ENCODE measurements at regions not wholly inside any gene's neighbourhood (a gene's known extent, or its start where the extent isn't known, plus 50 kb on each side); places are given as distances from the start of the nearest gene placed in this dataset.

DNA sequence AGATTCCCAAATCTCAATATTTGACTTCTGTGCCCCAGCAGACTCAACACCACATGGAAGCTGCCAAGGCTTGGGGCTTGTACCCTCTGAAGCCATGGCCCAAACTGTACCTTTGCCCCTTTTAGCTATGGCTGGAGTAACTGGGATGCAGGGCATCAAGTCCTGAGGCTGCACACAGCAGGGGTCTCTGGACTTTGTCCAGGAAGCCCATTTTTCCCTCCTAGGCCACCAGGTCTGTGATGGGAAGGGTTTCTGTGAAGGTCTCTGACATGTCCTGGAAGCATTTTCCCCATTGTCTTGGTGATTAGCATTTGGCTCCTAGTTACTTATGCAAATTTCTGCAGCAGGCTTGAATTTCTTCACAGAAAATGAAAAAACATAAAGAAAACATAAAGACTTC, 762.3 kb downstream of the GALC start:
- DNase-seq (ENCODE audit: low read depth) = no peak
- H3K27ac Mint-ChIP-seq (ENCODE audit: unreplicated experiment) = no peak overlapping the region
- TF ChIP-seq CTCF (IDR thresholded peaks at IDR 0.05; ENCODE audit: insufficient read depth, low read depth, low read length) = no peak
- no peak for TF ChIP-seq EZH2 (IDR thresholded peaks at IDR 0.05; ENCODE audit: insufficient read depth, low read length)
- H3K4me3 Mint-ChIP-seq (ENCODE audit: unreplicated experiment) = no peak overlapping the region
- H3K9me3 Mint-ChIP-seq (ENCODE audit: unreplicated experiment) = no peaks in the 10 kb centered on the region
- H3K36me3 ChIP-seq (ENCODE audit: insufficient read depth, low read length) = no peaks in the 10 kb centered on the region
- no peak overlapping the region for H3K4me3 ChIP-seq (ENCODE audit: insufficient read depth, low read depth, low read length)
- no peak overlapping the region for H3K9ac ChIP-seq (ENCODE audit: low read length)
- H3K4me1 Mint-ChIP-seq (ENCODE audit: low read depth, unreplicated experiment) = peaks cover 5% of the 10 kb centered on the region
- no peaks in the 10 kb centered on the region for H3K36me3 Mint-ChIP-seq (ENCODE audit: low read depth, unreplicated experiment)
- no peaks in the 10 kb centered on the region for H3K4me1 ChIP-seq (ENCODE audit: insufficient read depth, low read length)
- H3K4me2 ChIP-seq (ENCODE audit: low read length) = no peak overlapping the region
- no peaks in the 10 kb centered on the region for H3K27me3 Mint-ChIP-seq (ENCODE audit: low read depth, unreplicated experiment)
- no peaks in the 10 kb centered on the region for H3K27me3 ChIP-seq (ENCODE audit: insufficient read depth, low read length)
- H2AFZ ChIP-seq (ENCODE audit: low read depth, low read length) = no peak overlapping the region
- H3K27ac ChIP-seq (ENCODE audit: low read depth, low read length) = no peak overlapping the region
- H3K9me3 ChIP-seq (ENCODE audit: insufficient read depth, low read depth, low read length) = peaks cover 3% of the 10 kb centered on the region
- H4K20me1 ChIP-seq (ENCODE audit: insufficient read depth, low read length) = no peaks in the 10 kb centered on the region
- no peaks in the 10 kb centered on the region for H3K79me2 ChIP-seq (ENCODE audit: insufficient read depth, low read length)
- FAIRE-seq = no peak

DNA sequence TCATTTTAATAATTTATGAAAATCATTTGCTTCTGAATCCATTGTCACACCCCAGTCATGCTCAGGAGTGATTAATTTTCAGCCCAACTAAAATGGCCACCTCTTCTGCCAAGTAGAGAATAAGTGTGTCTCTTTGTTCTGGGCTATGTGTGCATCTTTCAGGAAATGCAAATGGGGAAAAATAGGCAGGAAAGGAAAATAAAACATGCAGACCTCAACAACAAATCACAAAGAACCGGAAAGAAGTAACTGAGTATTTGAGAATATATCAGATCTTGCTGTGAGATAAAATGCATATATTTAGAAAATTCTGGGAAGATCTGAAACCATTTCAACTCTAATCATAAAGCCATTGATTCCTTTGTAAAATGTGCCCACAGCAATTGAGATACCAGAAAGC, 763.9 kb downstream of the GALC start:
- no peaks in the 10 kb centered on the region for H3K27me3 ChIP-seq (ENCODE audit: insufficient read depth, low read length)
- H3K9me3 ChIP-seq (ENCODE audit: insufficient read depth, low read depth, low read length) = peaks cover 3% of the 10 kb centered on the region
- no peaks in the 10 kb centered on the region for H3K4me1 ChIP-seq (ENCODE audit: insufficient read depth, low read length)
- no peak for TF ChIP-seq CTCF (IDR thresholded peaks at IDR 0.05; ENCODE audit: insufficient read depth, low read depth, low read length)
- Mint-ChIP-seq H3K36me3 (ENCODE audit: low read depth, unreplicated experiment) (no peaks in the 10 kb centered on the region), H3K9me3 (ENCODE audit: unreplicated experiment) (no peaks in the 10 kb centered on the region), H3K27me3 (ENCODE audit: low read depth, unreplicated experiment) (no peaks in the 10 kb centered on the region), H3K27ac (ENCODE audit: unreplicated experiment) (no peak overlapping the region), H3K4me1 (ENCODE audit: low read depth, unreplicated experiment) (peaks cover 5% of the 10 kb centered on the region), H3K4me3 (ENCODE audit: unreplicated experiment) (no peak overlapping the region)
- no peak overlapping the region for H3K4me2 ChIP-seq (ENCODE audit: low read length)
- no peaks in the 10 kb centered on the region for H3K36me3 ChIP-seq (ENCODE audit: insufficient read depth, low read length)
- no peak overlapping the region for H3K27ac ChIP-seq (ENCODE audit: low read depth, low read length)
- H3K79me2 ChIP-seq (ENCODE audit: insufficient read depth, low read length) = no peaks in the 10 kb centered on the region
- H4K20me1 ChIP-seq (ENCODE audit: insufficient read depth, low read length) = no peaks in the 10 kb centered on the region
- DNase-seq (ENCODE audit: low read depth) (no peak), FAIRE-seq (no peak)
- H3K4me3 ChIP-seq (ENCODE audit: insufficient read depth, low read depth, low read length) = no peak overlapping the region
- no peak overlapping the region for H2AFZ ChIP-seq (ENCODE audit: low read depth, low read length)
- H3K9ac ChIP-seq (ENCODE audit: low read length) = no peak overlapping the region

GRCh38 chr14:87217023-87217422, 776.0 kb downstream of the GALC start:
- no peak overlapping the region for H3K4me3 ChIP-seq (ENCODE audit: insufficient read depth, low read depth, low read length)
- no peaks in the 10 kb centered on the region for H4K20me1 ChIP-seq (ENCODE audit: insufficient read depth, low read length)
- Mint-ChIP-seq H3K4me1 (ENCODE audit: low read depth, unreplicated experiment) (peaks cover 6% of the 10 kb centered on the region), H3K27ac (ENCODE audit: unreplicated experiment) (no peak overlapping the region), H3K4me3 (ENCODE audit: unreplicated experiment) (no peak overlapping the region), H3K9me3 (ENCODE audit: unreplicated experiment) (no peaks in the 10 kb centered on the region), H3K27me3 (ENCODE audit: low read depth, unreplicated experiment) (no peaks in the 10 kb centered on the region), H3K36me3 (ENCODE audit: low read depth, unreplicated experiment) (no peaks in the 10 kb centered on the region)
- DNase-seq (ENCODE audit: low read depth) = no peak
- no peak overlapping the region for H3K4me2 ChIP-seq (ENCODE audit: low read length)
- no peaks in the 10 kb centered on the region for H3K36me3 ChIP-seq (ENCODE audit: insufficient read depth, low read length)
- H3K9me3 ChIP-seq (ENCODE audit: insufficient read depth, low read depth, low read length) = no peaks in the 10 kb centered on the region
- TF ChIP-seq CTCF (IDR thresholded peaks at IDR 0.05; ENCODE audit: insufficient read depth, low read depth, low read length) (no peak), EZH2 (IDR thresholded peaks at IDR 0.05; ENCODE audit: insufficient read depth, low read length) (no peak)
- no peaks in the 10 kb centered on the region for H3K27me3 ChIP-seq (ENCODE audit: insufficient read depth, low read length)
- no peaks in the 10 kb centered on the region for H3K4me1 ChIP-seq (ENCODE audit: insufficient read depth, low read length)
- no peak overlapping the region for H2AFZ ChIP-seq (ENCODE audit: low read depth, low read length)
- FAIRE-seq = no peak
- no peak overlapping the region for H3K9ac ChIP-seq (ENCODE audit: low read length)
- H3K79me2 ChIP-seq (ENCODE audit: insufficient read depth, low read length) = no peaks in the 10 kb centered on the region
- no peak overlapping the region for H3K27ac ChIP-seq (ENCODE audit: low read depth, low read length)
